HepG2 (cell line): ENCODE measurements at regions not wholly inside any gene's neighbourhood (a gene's known extent, or its start where the extent isn't known, plus 50 kb on each side); places are given as distances from the start of the nearest gene placed in this dataset.

Experiments
- ATAC-seq: fragments of 200-7000 bp; cut with Tn5 transposase; 3 replicates; pipeline ENCODE4 v1.9.1; 2020; ENCODE audit warnings: mild to moderate bottlenecking, moderate library complexity
- BruUV-seq: library from RNA; stranded (reverse); fragments of 400-500 nt; replicated peaks from 2 replicates; lab custom pipeline; 2021; lab: Mats Ljungman, UMichigan
- CTCF ChIA-PET: fragments of 300-600 bp; formaldehyde crosslinking; extraction: SDS; loops from one replicate; lab custom pipeline; 2021; ENCODE audit warnings: low total read pairs, inconsistent platforms, low intra/inter-chr PET ratio; lab: Yijun Ruan, JAX
- POLR2A ChIA-PET: fragments of 350-600 bp; sonication (Branson Sonifier 250); formaldehyde crosslinking; loops from one replicate; lab custom pipeline; 2020; ENCODE audit warnings: antibody characterized with exemption, inconsistent platforms; lab: Yijun Ruan, JAX
- DNase-seq: peaks from one replicate; pipeline ENCODE4 v3.0.0-alpha.2; 2015; ENCODE audit warnings: low spot score
- FAIRE-seq: peaks from 3 replicates; lab custom pipeline; 2011; peaks lifted over from hg19 to GRCh38; lab: Jason Lieb, UNC
- H2AFZ ChIP-seq: one replicate; pipeline ENCODE4 v1.6.1; 2011; ENCODE audit warnings: low read length, inconsistent platforms
- H3K27ac ChIP-seq: fragments of 300-600 bp; 3 replicates; pipeline ENCODE4 v1.8.0; 2011; ENCODE audit warnings: mixed run types, mild to moderate bottlenecking, mixed read lengths, low read length, inconsistent platforms; ENCODE audit not compliant: insufficient read depth; ENCODE audit errors: extremely low read length
- H3K27me3 ChIP-seq, 2 experiments: fragments of 200-600 bp in 1 of 2; 2 replicates in 1 of 2; 3 replicates in 1 of 2; pipeline versions ENCODE4 v1.6.0 to v1.8.0; 2011; ENCODE audit warnings: low read length in 2 of 2, mild to moderate bottlenecking in 2 of 2, moderate library complexity in 2 of 2, inconsistent platforms in 1 of 2; ENCODE audit not compliant: insufficient read depth in 2 of 2, control insufficient read depth in 1 of 2
- H3K36me3 ChIP-seq, 2 experiments: fragments of 200-600 bp in 1 of 2; replicated peaks in 1 of 2; 2 replicates in 1 of 2; 3 replicates in 1 of 2; pipeline versions ENCODE4 v1.5.1 to v1.8.0; 2011; ENCODE audit warnings: low read length in 2 of 2, inconsistent platforms in 1 of 2; ENCODE audit not compliant: insufficient read depth in 2 of 2, control insufficient read depth in 1 of 2
- H3K4me1 ChIP-seq: 2 replicates; pipeline ENCODE4 v1.5.1; 2012; ENCODE audit warnings: low read length, inconsistent platforms; ENCODE audit not compliant: insufficient read depth
- H3K4me2 ChIP-seq: 2 replicates; pipeline ENCODE4 v1.6.0; 2011; ENCODE audit warnings: low read depth, low read length, inconsistent platforms
- H3K4me3 ChIP-seq, 3 experiments: fragments of 200-600 bp in 1 of 3; sonication (generic), shearing (Covaris generic) in 1 of 3; replicated peaks in 1 of 3; 2 replicates each; pipeline ENCODE4 v1.5.1; 2011 to 2016; ENCODE audit warnings: low read length in 3 of 3, inconsistent platforms in 2 of 3, low read depth in 2 of 3, mild to moderate bottlenecking in 2 of 3, control low read depth in 1 of 3, mixed read lengths in 1 of 3; ENCODE audit not compliant: insufficient read depth in 1 of 3
- H3K79me2 ChIP-seq: one replicate; pipeline ENCODE4 v1.6.1; 2011; ENCODE audit warnings: low read length, inconsistent platforms; ENCODE audit not compliant: insufficient read depth
- H3K9ac ChIP-seq: 2 replicates; pipeline ENCODE4 v1.6.0; 2011; ENCODE audit warnings: mild to moderate bottlenecking, low read depth, low read length, inconsistent platforms; ENCODE audit not compliant: insufficient read depth
- H3K9me3 ChIP-seq: 2 replicates; pipeline ENCODE4 v1.5.1; 2012; ENCODE audit warnings: mild to moderate bottlenecking, low read length
- H4K20me1 ChIP-seq: 2 replicates; pipeline ENCODE4 v1.6.0; 2011; ENCODE audit warnings: inconsistent platforms, mild to moderate bottlenecking, low read length, moderate library complexity; ENCODE audit not compliant: insufficient read depth
- CBX5 ChIP-seq: sonication (generic); formaldehyde crosslinking; IDR thresholded peaks from 2 replicates; pipeline ENCODE4 v1.4.0; 2020; ENCODE audit warnings: missing genetic modification reagents, borderline replicate concordance
- GPN1 ChIP-seq: sonication (generic); formaldehyde crosslinking; IDR thresholded peaks from 2 replicates; pipeline ENCODE4 v1.5.1; 2020; ENCODE audit warnings: missing genetic modification reagents, borderline replicate concordance
- SPEN ChIP-seq: sonication (generic); formaldehyde crosslinking; IDR thresholded peaks from 2 replicates; pipeline ENCODE4 v1.5.1; 2020; ENCODE audit warnings: low read depth, mild to moderate bottlenecking, missing genetic modification reagents
- THAP11 ChIP-seq: IDR thresholded peaks from 2 replicates; pipeline ENCODE4 v1.6.1; 2016; ENCODE audit warnings: missing biosample characterization, missing genetic modification reagents
- THYN1 ChIP-seq: sonication (generic); formaldehyde crosslinking; IDR thresholded peaks from 2 replicates; pipeline ENCODE4 v1.8.1; 2023; ENCODE audit warnings: low read depth, mild to moderate bottlenecking, moderate library complexity, missing genetic modification reagents, borderline replicate concordance
- ZNF572 ChIP-seq: sonication (generic); formaldehyde crosslinking; IDR thresholded peaks from 2 replicates; pipeline ENCODE4 v1.5.1; 2020; ENCODE audit warnings: mild to moderate bottlenecking, missing genetic modification reagents
- WGBS: methylation state at CpG from one replicate; pipeline ENCODE4 v1.1.6; 2017; ENCODE audit warnings: low lambda C conversion rate; 5-methylcytosine and 5-hydroxymethylcytosine counted together
- in situ Hi-C: cut with HindIII; loops from 2 replicates; pipeline ENCODE4 v1.10.0; 2017; ENCODE audit warnings: low pct_unique_long_range_greater_than_20kb; ENCODE audit not compliant: extremely low pct_ligation_motif_present
- intact Hi-C: fragments of 100-400 bp; cut with micrococcal nuclease; formaldehyde crosslinking; loops from one replicate; pipeline ENCODE4 v1.10.0; 2022; ENCODE audit not compliant: unreplicated experiment
- TF ChIP-seq, protein P1 (sequence below): sonication (generic); formaldehyde crosslinking; IDR thresholded peaks from 2 replicates; pipeline ENCODE4 v1.4.0; 2020; ENCODE audit warnings: mild to moderate bottlenecking, missing genetic modification reagents
- TF ChIP-seq, protein P2 (sequence below): sonication (generic); formaldehyde crosslinking; IDR thresholded peaks from 2 replicates; pipeline ENCODE4 v1.5.1; 2020; ENCODE audit warnings: mild to moderate bottlenecking, missing genetic modification reagents, borderline replicate concordance

DNA sequence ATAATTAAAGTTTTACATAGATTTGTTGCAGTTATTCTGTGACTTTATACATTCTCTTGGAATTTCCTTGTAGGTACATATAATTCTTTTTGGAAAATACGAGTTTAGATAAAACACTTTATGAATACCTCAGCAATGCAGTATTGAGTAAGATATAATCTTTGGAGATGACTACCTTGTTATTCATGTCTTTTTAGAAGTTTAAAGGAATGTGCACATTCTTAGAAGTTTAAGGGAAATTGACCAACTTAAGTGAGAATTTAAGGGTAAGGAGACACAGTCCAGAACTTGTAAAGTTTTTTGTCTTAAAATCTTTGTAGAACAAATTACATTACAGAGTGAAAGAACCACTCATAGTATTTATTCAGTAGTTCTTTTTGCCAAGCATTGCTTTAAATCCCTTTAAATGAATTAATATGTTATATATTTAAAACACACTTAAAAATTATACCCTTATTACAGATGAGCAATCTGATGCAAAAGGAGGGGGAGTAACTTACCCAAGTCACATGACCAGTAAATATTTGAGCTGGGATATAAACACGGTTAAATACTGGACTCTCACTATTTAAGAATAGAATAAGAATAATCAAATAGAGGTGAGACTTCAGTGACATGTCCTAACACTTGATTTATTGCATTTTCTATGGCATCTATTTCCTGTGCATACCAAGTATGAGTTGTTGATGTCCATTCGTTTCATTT lies 139.5 kb upstream of the FERD3L start:
- POLR2A ChIA-PET = no interaction called here
- H3K9me3 ChIP-seq = peaks cover 68% of the 10 kb centered on the region

DNA sequence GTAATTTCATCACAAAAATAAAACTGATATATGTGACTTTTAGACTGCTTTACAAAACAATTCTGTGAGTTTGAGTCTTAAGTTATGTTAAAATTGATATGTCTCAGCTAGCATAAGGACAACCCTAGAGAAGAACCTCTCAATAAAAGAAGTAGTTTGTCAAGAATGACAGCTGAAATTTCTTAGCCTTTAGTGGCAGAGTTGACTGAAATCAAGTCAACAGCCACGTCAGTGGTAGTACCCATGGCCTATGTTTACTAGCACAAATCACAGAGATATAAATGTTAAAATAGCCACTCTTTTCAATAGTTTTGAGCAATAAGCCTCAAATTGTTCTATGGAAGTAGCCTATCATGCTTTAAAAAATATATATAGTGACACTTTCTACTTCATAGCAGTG lies 138.9 kb upstream of the FERD3L start:
- intact Hi-C loops = no loop called here
- no peak overlapping the region for H2AFZ ChIP-seq
- no peak for ATAC-seq
- BruUV-seq = no TSS peak
- no peaks in the 10 kb centered on the region for H3K79me2 ChIP-seq
- no peaks in the 10 kb centered on the region for H3K4me1 ChIP-seq
- H3K27ac ChIP-seq = no peak overlapping the region
- ChIA-PET POLR2A (no interaction called here), CTCF (no interaction called here)
- H3K4me2 ChIP-seq = no peak overlapping the region
- H4K20me1 ChIP-seq = no peaks in the 10 kb centered on the region
- in situ Hi-C loops = no loop called here
- no peak overlapping the region for H3K9ac ChIP-seq
- no peak overlapping the region for H3K4me3 ChIP-seq
- H3K27me3 ChIP-seq = no peaks in the 10 kb centered on the region
- peaks cover 71% of the 10 kb centered on the region for H3K9me3 ChIP-seq
- FAIRE-seq = no peak
- WGBS = 0% methylated on average over 1 of the region's 1 CpG
- no peaks in the 10 kb centered on the region for H3K36me3 ChIP-seq
- DNase-seq = no peak
- TF ChIP-seq THAP11 (no peak), SPEN (CRISPR knock-in tag) (no peak), CBX5 (CRISPR knock-in tag) (no peak), THYN1 (CRISPR knock-in tag) (no peak), GPN1 (CRISPR knock-in tag) (no peak)
- TF ChIP-seq, protein P1, sequence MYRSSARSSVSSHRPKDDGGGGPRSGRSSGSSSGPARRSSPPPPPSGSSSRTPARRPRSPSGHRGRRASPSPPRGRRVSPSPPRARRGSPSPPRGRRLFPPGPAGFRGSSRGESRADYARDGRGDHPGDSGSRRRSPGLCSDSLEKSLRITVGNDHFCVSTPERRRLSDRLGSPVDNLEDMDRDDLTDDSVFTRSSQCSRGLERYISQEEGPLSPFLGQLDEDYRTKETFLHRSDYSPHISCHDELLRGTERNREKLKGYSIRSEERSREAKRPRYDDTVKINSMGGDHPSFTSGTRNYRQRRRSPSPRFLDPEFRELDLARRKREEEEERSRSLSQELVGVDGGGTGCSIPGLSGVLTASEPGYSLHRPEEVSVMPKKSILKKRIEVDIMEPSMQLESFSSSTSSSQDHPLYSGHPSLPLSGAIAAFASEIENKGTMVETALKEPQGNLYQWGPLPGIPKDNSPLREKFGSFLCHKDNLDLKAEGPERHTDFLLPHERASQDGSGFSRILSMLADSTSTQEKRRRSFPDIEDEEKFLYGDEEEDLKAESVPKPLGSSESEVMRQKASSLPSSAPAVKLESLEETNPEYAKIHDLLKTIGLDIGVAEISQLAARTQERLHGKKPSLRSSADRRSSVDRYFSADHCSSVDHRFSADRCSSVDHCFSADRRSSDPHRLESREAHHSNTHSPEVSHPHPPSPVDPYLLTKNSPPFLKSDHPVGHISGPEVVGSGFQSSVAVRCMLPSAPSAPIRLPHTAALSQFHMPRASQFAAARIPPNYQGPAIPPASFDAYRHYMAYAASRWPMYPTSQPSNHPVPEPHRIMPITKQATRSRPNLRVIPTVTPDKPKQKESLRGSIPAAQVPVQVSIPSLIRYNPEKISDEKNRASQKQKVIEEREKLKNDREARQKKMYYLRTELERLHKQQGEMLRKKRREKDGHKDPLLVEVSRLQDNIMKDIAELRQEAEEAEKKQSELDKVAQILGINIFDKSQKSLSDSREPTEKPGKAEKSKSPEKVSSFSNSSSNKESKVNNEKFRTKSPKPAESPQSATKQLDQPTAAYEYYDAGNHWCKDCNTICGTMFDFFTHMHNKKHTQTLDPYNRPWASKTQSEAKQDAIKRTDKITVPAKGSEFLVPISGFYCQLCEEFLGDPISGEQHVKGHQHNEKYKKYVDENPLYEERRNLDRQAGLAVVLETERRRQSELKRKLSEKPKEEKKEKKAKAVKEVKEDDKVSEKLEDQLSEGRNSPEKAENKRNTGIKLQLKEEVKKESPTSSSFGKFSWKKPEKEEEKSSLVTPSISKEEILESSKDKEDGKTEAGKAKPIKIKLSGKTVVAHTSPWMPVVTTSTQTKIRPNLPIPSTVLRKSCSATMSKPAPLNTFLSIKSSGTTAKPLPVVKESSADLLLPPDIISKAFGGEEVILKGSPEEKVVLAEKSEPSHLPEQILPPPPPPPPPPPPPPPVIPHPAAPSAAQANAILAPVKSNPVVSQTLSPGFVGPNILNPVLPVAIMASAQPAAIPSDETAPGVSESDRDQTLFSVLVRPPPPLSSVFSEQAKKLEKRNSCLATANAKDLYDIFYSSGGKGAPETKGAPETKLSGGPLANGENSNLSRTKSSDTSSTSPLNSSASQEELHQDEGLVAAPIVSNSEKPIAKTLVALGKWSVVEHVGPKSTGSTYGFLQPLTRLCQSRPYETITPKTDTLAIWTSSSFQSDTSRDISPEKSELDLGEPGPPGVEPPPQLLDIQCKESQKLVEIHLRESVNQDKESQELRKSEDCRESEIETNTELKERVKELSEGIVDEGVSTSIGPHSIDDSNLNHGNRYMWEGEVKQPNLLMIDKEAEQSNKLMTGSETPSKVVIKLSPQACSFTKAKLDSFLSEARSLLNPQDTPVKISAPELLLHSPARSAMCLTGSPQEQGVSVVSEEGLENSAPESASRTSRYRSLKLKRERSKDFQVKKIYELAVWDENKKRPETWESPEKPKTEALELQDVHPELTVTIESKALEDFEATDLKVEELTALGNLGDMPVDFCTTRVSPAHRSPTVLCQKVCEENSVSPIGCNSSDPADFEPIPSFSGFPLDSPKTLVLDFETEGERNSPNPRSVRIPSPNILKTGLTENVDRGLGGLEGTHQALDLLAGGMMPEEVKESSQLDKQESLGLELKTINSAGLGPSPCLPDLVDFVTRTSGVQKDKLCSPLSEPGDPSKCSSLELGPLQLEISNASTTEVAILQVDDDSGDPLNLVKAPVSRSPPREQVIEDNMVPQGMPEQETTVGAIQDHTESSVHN (CRISPR knock-in tag) = no peak
- TF ChIP-seq, protein P2, sequence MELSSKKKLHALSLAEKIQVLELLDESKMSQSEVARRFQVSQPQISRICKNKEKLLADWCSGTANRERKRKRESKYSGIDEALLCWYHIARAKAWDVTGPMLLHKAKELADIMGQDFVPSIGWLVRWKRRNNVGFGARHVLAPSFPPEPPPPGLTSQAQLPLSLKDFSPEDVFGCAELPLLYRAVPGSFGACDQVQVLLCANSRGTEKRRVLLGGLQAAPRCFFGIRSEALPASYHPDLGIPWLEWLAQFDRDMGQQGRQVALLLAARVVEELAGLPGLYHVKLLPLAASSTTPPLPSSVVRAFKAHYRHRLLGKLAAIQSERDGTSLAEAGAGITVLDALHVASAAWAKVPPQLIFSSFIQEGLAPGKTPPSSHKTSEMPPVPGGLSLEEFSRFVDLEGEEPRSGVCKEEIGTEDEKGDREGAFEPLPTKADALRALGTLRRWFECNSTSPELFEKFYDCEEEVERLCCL (CRISPR knock-in tag) = no peak

More for the DNA sequence above, 139.5 kb upstream of the FERD3L start:
- Histone ChIP-seq H3K4me3 (no peak overlapping the region), H3K36me3 (no peaks in the 10 kb centered on the region), H4K20me1 (no peaks in the 10 kb centered on the region), H3K27me3 (no peaks in the 10 kb centered on the region), H3K4me1 (no peaks in the 10 kb centered on the region), H3K9ac (no peak overlapping the region), H2AFZ (no peak overlapping the region), H3K79me2 (no peaks in the 10 kb centered on the region), H3K27ac (no peak overlapping the region), H3K4me2 (no peak overlapping the region)
- BruUV-seq = no TSS peak
- DNase-seq (no peak), ATAC-seq (no peak), FAIRE-seq (no peak)
- CTCF ChIA-PET = no interaction called here
- in situ Hi-C loops (no loop called here), intact Hi-C loops (no loop called here)
- no peak for TF ChIP-seq ZNF572 (CRISPR knock-in tag)
- WGBS = under 1% methylated on average over 3 of the region's 3 CpGs
